ENCODE measurements at regions not wholly inside any gene's neighbourhood (a gene's known extent, or its start where the extent isn't known, plus 50 kb on each side); places are given as distances from the start of the nearest gene placed in this dataset.

GRCh38 chr4:11495818-11496217 lies 67.1 kb upstream of the HS3ST1 start:
- TF ChIP-seq POLR2A (IDR thresholded peaks at IDR 0.05), result no peak
- no peak for TF ChIP-seq POLR2AphosphoS5 (IDR thresholded peaks at IDR 0.05)
